GM18858 (cell line): ENCODE measurements at regions not wholly inside any gene's neighbourhood (a gene's known extent, or its start where the extent isn't known, plus 50 kb on each side); places are given as distances from the start of the nearest gene placed in this dataset.

ENCODE experiments used
- ATAC-seq: cut with Tn5 transposase; IDR thresholded peaks from one replicate; pipeline ENCODE4 v1.9.1; 2021; ENCODE audit not compliant: unreplicated experiment

DNA sequence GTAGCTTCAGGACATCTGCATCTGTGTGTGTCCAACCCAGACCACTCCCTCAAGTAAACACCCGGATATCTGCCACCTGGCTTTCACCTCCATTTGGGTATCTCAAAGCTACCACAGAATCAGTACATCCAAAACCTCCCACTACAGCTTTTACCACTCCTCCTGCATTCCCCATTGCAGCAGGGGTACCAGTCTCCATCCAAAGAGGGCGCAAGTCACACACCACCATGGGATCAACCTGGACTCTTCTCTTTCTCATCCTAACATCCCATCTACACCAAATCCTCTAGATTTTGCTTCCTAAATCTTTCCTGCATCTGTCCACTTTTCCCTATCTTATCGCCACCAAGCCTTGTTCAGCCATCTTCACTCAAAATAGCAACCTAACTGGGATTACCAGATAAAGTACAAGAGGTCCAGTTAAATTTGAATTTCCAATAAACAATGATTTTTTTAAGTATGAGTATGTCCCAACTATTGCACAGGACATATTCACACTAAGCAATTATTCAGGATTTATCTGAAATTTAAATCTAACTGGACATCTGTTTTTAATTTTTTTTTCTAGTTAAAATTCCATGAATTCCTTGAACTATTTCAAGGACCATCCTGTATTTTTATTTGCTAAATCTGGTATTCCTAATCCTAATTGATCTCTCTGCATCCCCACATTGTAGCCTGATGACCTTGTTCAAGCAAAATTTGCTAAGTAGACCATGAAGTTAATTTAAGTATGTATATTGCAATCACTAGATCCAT is 164.3 kb upstream of the MLN start:
- ATAC-seq = no peak

DNA sequence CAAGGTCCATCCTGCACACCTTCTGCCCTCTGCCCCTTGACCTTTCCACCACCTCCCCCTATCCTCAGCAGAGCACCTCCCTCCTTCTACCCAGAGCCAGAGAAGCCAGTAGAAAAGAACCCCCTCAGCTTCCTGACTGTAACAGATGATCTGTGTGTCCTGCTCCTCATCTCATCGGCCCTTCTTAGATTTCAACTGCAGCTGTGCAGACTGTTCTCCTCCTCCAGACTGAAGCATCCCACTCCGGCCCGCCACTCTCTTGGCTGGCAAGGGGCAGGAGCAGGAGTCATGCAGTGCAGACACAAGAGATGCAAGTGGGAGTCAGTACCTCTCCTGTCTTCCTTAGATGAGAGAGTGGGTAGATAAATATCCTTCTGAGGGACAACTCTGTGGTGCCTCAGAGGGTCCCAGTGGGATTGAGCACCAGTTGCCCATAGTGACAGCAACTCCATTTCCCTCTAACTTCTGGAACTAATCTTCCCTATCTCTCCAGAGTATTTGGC is 163.5 kb upstream of the MLN start:
- no peak for ATAC-seq

DNA sequence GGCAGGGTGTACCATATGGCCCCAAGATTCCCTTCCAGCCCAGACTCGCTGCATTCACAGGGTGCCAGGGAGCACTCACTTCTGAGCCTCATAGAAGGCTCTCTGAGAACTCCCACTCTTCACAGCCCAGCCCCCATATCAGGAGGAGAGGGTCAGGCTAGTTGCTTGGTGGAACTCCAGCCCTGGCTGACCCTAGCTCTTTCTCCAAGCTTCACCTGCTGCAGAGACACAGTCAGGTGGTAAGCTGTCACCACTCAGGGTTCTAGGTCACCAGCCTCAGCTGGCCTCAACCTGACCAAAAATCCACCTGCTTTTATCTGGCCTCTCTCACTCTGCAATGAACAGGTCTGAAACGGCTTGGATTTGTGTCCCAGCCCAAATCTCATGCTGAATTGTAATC is 162.7 kb upstream of the MLN start:
- ATAC-seq = no peak

DNA sequence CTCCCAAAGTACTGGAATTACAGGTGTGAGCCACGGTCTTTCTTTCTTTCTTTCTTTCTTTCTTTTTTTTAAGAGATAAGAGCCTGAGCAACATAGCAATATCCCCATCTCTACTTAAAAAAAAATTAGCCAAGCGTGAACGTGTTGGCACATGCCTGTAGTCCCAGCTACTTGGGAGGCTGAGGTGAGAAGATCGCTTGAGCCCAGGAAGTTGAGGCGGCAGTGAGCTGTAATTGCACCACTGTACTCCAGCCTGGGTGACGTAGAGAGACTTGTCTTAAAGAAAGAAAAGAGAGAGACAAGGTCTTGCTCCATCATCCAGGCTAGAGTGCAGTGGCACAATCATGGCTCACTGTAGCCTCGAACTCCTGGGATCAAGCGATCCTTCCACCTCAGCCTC is 162.0 kb upstream of the MLN start:
- ATAC-seq = no peak

DNA sequence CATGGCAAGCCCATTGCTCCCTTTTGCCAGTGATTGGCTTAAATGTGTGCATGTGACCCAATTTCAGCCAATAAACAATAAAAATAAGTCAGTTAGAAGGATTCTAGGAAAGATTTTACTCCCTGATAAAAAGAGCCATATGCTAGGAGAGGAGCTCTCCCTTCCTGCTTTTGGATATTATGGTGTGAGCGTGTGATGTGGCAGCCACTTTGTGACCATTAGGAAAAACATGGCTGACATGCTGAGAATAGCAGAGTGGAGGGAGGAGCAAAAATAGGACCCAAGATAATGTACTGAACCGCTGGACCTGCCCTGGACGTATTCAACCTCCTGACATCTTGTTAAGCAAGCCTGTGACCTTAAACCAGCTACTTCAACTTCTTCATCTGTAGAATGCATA is 160.6 kb upstream of the MLN start:
- no peak for ATAC-seq

DNA sequence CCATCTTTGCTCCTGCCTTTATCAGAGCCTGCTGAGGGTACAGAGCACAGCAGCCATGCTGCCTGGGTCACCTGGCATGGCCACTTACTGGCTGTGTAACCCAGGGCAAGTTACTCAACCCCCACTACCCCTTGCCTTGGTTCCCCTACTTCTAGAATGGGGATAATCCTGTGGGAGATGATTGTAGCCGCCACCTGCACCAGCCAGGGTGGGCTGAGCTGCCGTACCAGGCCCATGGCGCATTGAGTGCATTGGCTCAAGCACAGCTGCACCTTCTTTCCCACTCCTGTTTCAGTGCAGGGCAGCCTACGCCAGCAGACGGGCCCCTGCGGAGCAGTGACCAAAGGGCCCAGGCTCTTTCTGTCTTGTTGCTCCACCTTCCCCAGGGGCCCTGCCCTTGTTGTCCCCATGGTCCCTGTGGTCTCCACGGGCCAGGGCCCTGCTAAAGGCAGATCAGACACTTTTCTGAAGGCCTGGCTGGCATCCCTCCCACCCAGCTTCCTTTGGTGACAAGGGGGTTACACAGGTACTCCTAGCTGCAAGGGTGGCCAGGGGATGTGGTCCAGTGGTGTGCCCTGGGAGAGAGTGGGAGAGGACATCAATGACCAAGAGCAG is 159.4 kb upstream of the MLN start:
- no peak for ATAC-seq

DNA sequence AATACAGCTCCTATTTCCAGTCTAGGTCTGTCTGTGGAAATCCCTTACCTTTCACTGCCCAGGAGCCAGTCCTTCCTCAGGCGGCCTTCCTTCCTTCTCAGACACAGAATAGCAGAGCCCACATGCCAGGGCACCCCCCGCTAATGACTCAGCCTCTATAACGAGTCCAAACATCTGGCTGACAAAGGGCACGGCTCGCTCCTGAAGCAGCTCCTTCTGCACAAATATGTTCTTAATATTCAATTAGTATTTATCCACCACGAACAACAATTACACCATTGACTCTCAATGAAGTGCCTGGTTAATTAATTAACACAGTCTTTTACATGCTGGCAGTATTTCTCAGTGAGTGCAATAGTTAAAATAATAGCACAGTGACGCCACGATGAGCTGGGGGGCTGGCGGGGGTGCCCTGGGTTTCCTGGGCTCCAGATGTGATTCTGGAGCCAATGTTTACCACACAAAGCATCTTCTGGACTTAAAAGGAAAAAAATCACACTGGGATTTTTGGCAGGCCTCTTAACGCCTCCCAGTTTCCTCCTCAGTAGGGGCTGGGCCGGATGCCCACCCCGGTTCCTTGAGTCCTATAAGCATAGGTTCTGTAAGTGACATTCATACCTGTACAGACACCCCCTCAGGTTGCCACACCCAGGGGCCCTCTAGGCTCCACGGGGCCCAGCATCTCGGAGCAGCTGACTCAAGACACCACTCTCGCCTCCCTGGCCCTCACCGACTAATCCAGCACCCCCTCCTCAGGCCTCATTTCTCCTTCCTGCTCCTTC is 158.6 kb upstream of the MLN start:
- ATAC-seq = no peak

DNA sequence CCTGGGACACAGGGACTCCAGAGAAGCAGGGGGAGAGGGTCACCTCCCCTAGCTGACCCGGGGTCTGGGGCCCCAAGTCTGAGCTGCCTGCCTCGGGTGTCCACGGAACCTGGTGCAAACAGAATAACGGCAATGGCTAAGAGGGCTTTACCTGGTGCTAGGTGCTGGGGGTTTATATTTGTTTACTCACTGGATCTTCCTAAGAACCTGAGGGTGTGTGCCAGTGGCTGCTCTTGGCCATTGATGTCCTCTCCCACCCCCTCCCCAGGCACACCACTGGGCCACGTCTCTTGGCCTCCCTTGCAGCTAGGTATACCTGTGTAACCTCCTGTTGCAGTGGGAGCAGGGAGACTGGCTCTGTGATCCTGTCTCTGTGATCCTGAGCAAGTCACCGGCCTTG is 157.9 kb upstream of the MLN start:
- ATAC-seq = no peak

DNA sequence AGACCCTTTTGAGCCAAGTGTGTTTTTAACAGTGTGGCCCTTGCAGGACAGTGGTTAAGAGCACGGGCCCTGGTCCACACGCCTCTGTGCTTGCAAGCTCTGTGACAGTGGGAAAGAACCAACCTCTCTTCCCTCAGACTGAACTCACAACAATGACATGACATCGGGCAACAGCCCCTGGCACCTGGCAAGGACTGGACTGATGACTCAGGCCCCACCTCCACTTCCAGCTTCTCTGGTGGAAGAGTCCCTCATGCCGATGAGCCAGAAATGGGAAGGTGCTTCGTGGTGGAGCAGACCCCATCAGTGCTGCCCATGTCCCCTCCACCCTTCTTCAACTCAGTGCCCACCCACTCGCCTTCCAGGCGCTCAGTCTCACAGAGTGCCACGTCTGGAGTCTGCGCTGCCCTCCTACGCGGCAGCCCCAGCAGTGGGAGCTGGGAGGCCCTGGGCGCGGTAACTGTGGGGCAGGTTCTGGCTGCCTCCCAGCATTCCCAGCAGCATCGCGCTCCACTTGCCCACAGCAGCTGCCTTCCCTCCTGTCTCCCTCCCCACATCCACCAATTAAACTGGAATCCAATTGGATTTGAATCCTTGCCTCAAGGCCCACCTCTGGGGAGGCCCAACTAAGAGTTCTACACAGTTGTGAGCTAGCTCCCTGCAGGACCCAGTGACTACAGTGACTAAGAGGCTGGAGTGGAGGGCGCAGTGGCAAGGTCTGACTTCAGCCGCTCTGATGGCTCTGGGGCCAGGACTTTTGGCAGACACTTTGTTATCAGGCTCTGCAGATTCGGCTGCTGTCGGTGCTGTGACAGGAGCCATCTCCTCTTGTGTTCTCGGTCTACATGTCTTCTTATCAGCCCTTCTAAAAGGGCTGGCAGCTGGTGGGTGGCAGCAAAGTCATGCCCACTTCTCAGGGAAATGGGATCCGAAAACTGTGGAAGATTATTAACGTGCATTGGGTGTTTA is 156.8 kb upstream of the MLN start:
- no peak for ATAC-seq

DNA sequence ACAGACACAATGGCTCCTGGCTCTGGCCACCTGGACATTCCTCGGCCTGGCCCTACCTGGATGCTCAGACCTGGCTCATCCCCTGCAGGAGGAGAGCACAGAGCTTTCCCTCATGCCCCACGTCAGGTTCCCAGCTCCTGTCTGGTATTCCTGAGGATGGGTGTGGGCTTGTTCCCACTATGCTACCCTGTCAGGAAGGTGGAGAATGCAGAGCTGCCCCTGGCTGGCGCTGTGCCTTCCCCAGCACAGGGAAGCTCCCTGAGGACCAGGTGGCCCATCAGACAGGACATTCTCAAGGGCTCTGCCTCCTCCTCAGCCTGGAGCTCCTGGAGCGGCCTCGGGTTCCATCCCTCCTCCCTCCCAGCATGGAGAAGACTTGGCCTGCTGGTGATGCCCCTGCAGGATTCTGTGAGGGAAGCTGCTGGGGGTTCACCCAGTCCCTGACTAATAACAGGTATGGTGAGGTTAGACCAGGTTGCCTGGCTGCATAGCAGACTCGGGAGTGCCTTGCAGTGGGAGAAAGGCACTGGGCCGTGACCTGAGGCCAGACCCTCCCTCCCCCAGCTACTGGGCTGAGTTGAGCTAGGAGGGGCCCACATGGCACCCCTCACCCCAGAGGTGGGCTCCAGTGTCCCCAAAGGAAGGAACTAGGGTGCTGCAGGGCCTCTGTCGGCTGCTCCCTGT is 156.0 kb upstream of the MLN start:
- no peak for ATAC-seq

DNA sequence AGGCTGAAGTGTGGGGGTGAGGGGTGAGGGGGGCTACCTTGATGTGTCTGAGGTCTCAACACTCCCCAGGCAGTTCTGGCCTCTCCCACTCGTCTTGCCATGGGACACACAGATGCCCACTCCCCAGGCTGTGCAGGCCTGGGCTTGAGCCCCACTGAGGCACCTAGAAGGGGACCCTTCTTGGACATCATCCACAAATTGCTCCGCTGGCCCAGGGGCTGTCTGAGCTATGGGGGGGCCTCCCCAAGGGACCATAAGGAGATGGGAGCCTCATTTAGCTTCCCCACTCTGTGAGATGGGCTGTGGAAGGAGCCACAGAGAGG is 155.5 kb upstream of the MLN start:
- no peak for ATAC-seq

DNA sequence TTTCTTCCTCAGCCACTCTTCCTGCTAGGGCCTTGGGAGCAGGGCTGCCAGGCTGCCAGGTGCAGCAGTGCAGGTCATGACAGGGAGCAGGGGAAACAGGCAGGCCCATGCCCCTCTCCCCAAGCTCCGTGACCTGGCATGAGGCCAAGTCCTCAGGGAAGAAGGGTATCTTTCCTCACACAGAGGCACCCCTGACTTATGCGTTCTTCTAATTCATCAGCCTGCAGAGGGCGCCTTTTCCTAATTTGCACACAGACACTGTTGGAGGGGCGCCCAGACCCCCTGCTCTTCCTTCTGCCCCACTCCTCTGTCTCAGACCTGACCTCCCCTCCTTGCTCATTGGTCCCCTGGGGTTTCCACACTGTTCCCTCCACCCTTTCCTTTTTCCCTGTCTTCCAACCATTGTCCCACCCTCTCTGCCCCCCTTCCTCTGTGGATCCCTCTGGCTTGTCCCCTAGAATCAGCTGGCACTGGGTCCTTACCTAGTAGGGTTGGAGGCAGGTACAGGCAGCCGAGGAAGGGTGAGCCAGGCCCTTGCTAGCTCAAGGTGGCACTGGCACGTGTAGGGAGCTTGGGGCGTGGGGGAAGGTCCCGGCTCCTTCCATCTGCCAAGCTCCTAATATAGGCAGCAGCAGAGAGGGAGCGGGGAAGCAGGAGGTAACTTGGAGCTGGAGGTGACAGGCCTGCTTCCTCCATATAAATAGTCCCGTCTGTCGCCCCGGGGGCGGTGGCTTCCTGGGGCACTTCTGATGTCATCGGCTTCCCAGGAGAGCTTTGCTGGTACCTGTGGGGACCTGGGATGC is 154.9 kb upstream of the MLN start:
- no peak for ATAC-seq

DNA sequence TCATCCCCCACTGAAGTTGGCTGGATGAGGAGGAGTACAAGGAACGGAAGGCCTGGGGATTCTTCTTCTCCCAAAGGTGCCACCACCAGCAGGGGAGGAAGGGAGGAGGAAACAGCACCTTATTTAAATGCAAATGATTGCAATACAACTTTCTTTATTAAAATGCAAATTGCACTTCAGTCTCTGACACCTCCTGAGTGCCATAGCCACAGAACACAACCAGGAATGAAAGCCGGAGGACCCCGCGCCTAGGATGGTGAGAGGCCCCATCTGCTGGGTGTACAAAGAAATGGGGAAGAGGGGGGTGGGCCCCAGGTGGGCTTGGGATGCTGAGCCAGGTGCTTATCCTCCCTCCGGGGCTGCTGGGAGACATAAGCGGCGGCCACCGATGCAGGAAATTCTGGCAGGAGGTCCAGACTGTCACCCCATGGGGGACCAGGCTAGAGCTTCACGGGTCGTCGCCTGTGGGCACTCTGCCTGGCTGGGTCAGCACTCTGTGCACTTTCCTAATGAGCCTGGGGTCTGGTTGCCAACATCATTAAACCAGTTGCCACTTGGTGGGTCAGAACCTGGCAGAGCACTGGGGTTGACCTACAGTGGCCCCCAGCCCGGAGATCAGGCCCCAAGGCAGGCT is 154.2 kb upstream of the MLN start:
- ATAC-seq = no peak

DNA sequence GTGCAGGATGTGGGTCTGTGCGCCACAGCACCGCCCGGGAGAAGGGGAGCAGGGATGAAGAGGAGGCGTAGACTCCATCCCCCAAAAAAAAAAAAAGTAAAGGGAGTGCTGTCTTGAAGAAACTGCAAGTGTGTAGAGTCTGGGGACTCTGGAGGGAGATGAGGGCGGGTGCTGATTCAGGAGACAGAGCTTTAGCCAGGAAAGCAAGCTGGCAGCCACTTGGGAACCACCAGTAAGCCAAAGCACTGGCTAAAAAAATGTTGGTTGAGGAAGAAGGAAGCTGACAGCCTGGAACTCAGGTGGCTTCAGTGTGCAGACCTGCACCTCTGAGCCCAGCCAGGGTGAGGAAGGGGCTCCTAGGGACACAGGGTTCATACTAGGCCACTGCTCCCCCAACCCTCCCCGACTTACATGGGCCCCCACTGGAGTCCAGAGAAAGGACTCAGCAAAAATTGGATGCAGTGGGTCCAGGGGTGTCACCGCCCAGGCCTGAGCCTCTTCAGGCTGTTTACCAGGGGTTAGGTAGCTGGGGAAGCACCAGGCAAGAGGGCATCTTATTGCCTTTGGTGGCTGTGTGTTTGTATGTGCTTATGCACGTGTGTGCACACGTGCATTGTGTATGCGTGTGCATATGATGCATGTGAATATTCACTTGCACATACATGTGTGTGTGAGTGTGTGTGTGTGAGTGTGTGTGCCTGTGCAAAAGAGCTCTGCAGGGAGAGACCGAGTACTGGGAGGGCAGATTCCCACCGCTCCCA is 153.5 kb upstream of the MLN start:
- ATAC-seq = no peak

DNA sequence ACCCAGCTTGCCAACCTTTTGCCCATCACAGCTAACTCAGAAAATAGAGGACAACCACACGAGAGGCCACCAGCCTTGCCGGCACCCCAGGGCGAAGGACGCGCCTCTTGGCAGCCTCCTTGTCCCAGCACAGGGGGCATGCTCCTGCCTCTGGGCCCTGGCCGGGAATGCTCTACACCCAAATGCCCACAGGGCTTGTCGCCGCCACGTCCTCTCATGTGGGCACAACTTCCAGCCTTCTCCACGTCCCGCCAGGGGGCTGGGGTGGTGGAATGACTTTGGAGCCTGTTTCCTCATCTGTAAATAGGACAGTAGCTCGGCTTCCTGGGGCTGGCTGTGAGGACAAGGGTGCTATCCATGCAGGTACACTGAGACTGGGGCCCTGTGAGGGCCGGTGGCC is 152.4 kb upstream of the MLN start:
- no peak for ATAC-seq

DNA sequence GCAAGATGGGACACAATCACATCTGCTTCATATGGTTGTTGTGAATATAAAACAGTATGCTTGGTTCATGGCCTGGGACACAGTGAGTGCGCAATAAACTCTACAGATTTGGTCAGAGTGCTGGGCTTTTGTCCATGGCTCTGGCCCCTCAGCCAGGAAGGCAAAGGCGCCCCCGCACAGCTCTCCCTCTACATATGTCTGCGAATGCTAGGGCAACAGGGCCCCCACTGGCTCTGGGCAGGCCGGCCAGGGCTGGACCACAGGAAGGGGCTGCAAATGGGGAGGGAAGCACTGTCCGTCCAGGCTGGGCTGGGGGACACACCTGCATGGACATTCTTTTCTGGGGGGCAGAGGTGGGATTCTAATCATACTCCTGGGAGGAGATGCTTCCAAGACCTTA is 151.8 kb upstream of the MLN start:
- ATAC-seq = no peak

DNA sequence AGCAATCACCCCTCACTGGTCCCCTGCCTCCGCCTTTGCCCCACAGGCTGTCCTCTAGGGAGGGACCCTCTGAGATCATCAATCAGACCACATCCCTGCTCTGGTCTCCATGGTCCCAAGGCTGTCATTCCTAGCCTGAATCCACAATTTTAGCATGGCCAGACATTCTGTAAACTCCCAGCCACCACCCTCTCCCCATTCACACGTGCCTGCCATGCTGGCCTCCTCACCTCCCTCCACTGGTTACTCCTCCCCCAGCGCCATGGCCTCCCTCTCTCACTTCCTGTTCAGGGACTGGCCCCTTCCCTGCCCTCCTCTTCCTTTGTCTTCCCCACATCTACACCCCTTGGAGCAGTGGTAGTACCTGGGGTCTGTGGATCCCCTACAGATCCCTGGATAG is 150.7 kb upstream of the MLN start:
- no peak for ATAC-seq

DNA sequence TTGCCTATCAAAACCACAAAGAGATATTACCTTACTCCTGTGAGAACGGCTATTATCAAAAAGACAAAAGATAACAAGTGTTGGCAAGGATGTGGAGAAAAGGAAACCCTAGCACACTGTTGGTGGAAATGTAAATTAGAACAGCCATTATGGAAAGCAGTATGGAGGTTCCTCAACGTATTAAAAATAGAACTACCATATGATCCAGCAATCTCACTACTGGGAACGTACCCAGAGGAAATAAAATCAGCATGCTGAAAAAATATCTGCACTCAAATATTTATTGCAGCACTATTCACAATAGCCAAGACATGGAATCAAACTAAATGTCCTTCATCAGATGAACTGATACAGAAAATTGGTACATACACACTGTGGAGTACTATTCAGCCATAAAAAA is 149.4 kb upstream of the MLN start:
- ATAC-seq = no peak
